GM12878 (cell line): ENCODE measurements at regions not wholly inside any gene's neighbourhood (a gene's known extent, or its start where the extent isn't known, plus 50 kb on each side); places are given as distances from the start of the nearest gene placed in this dataset.

Experiments
- ATAC-seq: fragments of 200-7000 bp; cut with Tn5 transposase; 3 replicates; pipeline ENCODE4 v1.9.1; 2020; ENCODE audit warnings: mild to moderate bottlenecking, moderate library complexity
- BruUV-seq: library from RNA; stranded (reverse); fragments of 400-500 nt; replicated peaks from 2 replicates; lab custom pipeline; 2021; lab: Mats Ljungman, UMichigan
- CTCF ChIA-PET: fragments of 300-600 bp; sonication (Branson Sonifier 250); formaldehyde crosslinking; extraction: SDS; loops from one replicate; lab custom pipeline; 2021; ENCODE audit warnings: inconsistent platforms; lab: Yijun Ruan, JAX
- POLR2A ChIA-PET: fragments of 350-600 bp; formaldehyde crosslinking; extraction: SDS; loops from one replicate; lab custom pipeline; 2021; ENCODE audit warnings: inconsistent platforms; lab: Charles Lee
- RAD21 ChIA-PET: fragments of 300-600 bp; sonication (Branson Sonifier 250); formaldehyde crosslinking; loops from one replicate; lab custom pipeline; 2023; ENCODE audit warnings: antibody characterized with exemption; ENCODE audit not compliant: unreplicated experiment; lab: Charles Lee
- SMC1A ChIA-PET: fragments of 300-600 bp; sonication (Branson Sonifier 250); formaldehyde crosslinking; loops from one replicate; lab custom pipeline; 2023; ENCODE audit not compliant: unreplicated experiment, uncharacterized antibody; lab: Charles Lee
- DNase-seq: peaks from one replicate; pipeline ENCODE4 v3.0.0-alpha.2; 2011; ENCODE audit warnings: low read depth, low spot score
- FAIRE-seq: peaks from 3 replicates; lab custom pipeline; 2011; peaks lifted over from hg19 to GRCh38; lab: Jason Lieb, UNC
- H2AFZ ChIP-seq: 2 replicates; pipeline ENCODE4 v1.6.0; 2011; ENCODE audit warnings: low read depth, low read length, control low read depth; ENCODE audit not compliant: control insufficient read depth
- H3K27ac ChIP-seq: 2 replicates; pipeline ENCODE4 v1.5.1; 2011; ENCODE audit warnings: control low read depth; ENCODE audit not compliant: control insufficient read depth, insufficient read depth
- H3K27me3 ChIP-seq, 2 experiments: replicated peaks in 1 of 2; 2 replicates each; pipeline versions ENCODE4 v1.6.0 to v1.6.1; 2011; ENCODE audit warnings: low read length in 1 of 2; ENCODE audit not compliant: control insufficient read depth in 2 of 2, insufficient read depth in 2 of 2
- H3K36me3 ChIP-seq, 2 experiments: 2 replicates each; pipeline ENCODE4 v1.5.1; 2011; ENCODE audit warnings: low read length in 1 of 2; ENCODE audit not compliant: control insufficient read depth in 2 of 2, insufficient read depth in 2 of 2
- H3K4me1 ChIP-seq: 2 replicates; pipeline ENCODE4 v1.6.1; 2011; ENCODE audit warnings: mild to moderate bottlenecking, low read length, moderate library complexity, mixed read lengths; ENCODE audit not compliant: control insufficient read depth, insufficient read depth
- H3K4me2 ChIP-seq: 2 replicates; pipeline ENCODE4 v1.6.0; 2011; ENCODE audit warnings: control low read depth; ENCODE audit not compliant: control insufficient read depth, insufficient read depth
- H3K4me3 ChIP-seq: fragments of 200-600 bp; sonication (generic); 2 replicates; pipeline ENCODE4 v1.5.1; 2016
- H3K79me2 ChIP-seq: 2 replicates; pipeline ENCODE4 v1.6.0; 2011; ENCODE audit warnings: low read length; ENCODE audit not compliant: control insufficient read depth, insufficient read depth
- H3K9ac ChIP-seq: 2 replicates; pipeline ENCODE4 v1.8.0; 2011; ENCODE audit warnings: low read length, control low read depth, mixed read lengths; ENCODE audit not compliant: control insufficient read depth, insufficient read depth
- H3K9me3 ChIP-seq: replicated peaks from 3 replicates; pipeline ENCODE4 v1.5.1; 2011; ENCODE audit warnings: mild to moderate bottlenecking, low read length; ENCODE audit not compliant: control insufficient read depth, insufficient read depth
- H4K20me1 ChIP-seq: 2 replicates; pipeline ENCODE4 v1.6.0; 2011; ENCODE audit not compliant: control insufficient read depth, insufficient read depth
- IRF4 ChIP-seq: IDR thresholded peaks from 2 replicates; pipeline ENCODE4 v1.6.1; 2011; ENCODE audit warnings: low read depth, low read length
- RB1 ChIP-seq: fragments of 450-650 bp; formaldehyde crosslinking; IDR thresholded peaks from 2 replicates; pipeline ENCODE4 v1.6.1; 2017; ENCODE audit warnings: mild to moderate bottlenecking, borderline replicate concordance
- RCOR1 ChIP-seq: conservative IDR thresholded peaks from 2 replicates; pipeline ENCODE4 v1.6.1; 2012; ENCODE audit warnings: low read depth, low read length, improper control_type of control experiment
- RFX5 ChIP-seq: IDR thresholded peaks from 2 replicates; pipeline ENCODE4 v1.6.1; 2011; ENCODE audit warnings: low read depth, low read length, improper control_type of control experiment
- WGBS: methylation state at CpG from one replicate; pipeline ENCODE4 v1.1.6; 2016; ENCODE audit warnings: low lambda C conversion rate; ENCODE audit not compliant: insufficient replicate concordance, insufficient coverage; ENCODE audit errors: missing lambda C conversion rate; 5-methylcytosine and 5-hydroxymethylcytosine counted together
- in situ Hi-C: fragments of 300-500 bp; cut with MboI; formaldehyde crosslinking; loops from 9 replicates; pipeline ENCODE4 v1.14.3; 2018; ENCODE audit warnings: mixed read lengths
- intact Hi-C: fragments of 100-400 bp; cut with micrococcal nuclease; formaldehyde crosslinking; loops from one replicate; pipeline ENCODE4 v1.14.2; 2022; ENCODE audit not compliant: unreplicated experiment
- TF ChIP-seq, protein P1 (sequence below): fragments of 150-350 bp; IDR thresholded peaks from 2 replicates; pipeline ENCODE4 v1.6.1; 2016; ENCODE audit warnings: low read depth, low read length

DNA sequence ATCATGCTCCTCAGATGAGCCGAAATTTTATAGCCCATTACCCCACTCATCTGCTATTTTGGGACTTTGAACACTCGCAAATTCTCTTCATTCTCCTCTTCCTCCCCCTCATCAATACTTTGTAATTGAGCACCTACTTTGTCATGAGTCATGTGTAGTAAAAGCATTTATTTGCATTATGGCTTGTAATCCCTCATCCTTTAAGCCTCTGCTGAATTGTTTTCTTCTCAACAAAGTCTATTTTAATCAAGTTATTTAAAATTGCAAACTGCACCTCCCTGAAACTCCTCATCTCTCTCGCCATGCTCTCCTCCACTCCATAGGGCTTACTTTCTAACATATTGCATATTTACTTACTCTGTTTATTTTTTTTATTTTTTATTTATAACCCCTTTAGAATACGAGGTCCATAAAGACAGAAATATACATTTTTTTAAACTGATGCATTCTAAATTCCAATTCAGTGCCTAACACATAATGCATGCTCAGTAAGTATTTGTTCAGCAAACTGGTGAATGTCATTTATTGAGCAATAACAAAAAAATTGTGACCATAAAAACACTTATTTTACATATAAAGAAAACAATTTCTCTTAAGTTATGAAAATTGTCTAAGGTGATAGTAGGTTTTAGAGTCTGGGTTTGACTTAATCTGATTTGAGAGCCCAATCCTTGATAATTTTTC, 161.7 kb downstream of the FASLG start:
- CTCF ChIA-PET: interaction anchor here (1.3 to 14.9 kb wide), 5 partner anchors 42 to 382 kb away, joined by 4 to 414 read pairs (median 44); partner anchors contain the start of gene TNFSF4
- SMC1A ChIA-PET: interaction anchor here (0.7 to 6.7 kb wide), 6 partner anchors 9 to 593 kb away, joined by 3 to 98 read pairs (median 10); partner anchors contain the start of gene TNFSF4
- Histone ChIP-seq H2AFZ (no peak overlapping the region), H4K20me1 (no peaks in the 10 kb centered on the region), H3K4me3 (no peak overlapping the region), H3K79me2 (no peaks in the 10 kb centered on the region), H3K27me3 (no peaks in the 10 kb centered on the region), H3K27ac (no peak overlapping the region), H3K36me3 (no peaks in the 10 kb centered on the region), H3K9me3 (peaks cover 4% of the 10 kb centered on the region; the same call in 2 of the 3 replicates), H3K9ac (no peak overlapping the region), H3K4me2 (no peak overlapping the region; the same call in 1 of the 2 replicates), H3K4me1 (peaks cover 32% of the 10 kb centered on the region)
- FAIRE-seq: no peak
- 94% methylated on average over 4 of the region's 4 CpGs for WGBS
- TF ChIP-seq RB1 (no peak), IRF4 (no peak), RFX5 (no peak), RCOR1 (no peak)
- TF ChIP-seq, protein P1, sequence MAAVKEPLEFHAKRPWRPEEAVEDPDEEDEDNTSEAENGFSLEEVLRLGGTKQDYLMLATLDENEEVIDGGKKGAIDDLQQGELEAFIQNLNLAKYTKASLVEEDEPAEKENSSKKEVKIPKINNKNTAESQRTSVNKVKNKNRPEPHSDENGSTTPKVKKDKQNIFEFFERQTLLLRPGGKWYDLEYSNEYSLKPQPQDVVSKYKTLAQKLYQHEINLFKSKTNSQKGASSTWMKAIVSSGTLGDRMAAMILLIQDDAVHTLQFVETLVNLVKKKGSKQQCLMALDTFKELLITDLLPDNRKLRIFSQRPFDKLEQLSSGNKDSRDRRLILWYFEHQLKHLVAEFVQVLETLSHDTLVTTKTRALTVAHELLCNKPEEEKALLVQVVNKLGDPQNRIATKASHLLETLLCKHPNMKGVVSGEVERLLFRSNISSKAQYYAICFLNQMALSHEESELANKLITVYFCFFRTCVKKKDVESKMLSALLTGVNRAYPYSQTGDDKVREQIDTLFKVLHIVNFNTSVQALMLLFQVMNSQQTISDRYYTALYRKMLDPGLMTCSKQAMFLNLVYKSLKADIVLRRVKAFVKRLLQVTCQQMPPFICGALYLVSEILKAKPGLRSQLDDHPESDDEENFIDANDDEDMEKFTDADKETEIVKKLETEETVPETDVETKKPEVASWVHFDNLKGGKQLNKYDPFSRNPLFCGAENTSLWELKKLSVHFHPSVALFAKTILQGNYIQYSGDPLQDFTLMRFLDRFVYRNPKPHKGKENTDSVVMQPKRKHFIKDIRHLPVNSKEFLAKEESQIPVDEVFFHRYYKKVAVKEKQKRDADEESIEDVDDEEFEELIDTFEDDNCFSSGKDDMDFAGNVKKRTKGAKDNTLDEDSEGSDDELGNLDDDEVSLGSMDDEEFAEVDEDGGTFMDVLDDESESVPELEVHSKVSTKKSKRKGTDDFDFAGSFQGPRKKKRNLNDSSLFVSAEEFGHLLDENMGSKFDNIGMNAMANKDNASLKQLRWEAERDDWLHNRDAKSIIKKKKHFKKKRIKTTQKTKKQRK: no peak
- intact Hi-C loops: no loop called here
- ATAC-seq: no peak
- RAD21 ChIA-PET: interaction anchor here (2.9 to 4.9 kb wide), 2 partner anchors 76 to 384 kb away, joined by 36 to 52 read pairs; partner anchors contain the start of gene TNFSF4
- POLR2A ChIA-PET: no interaction called here
- in situ Hi-C loops: loop anchor here (5.0 kb wide), 2 partner anchors 382 to 597 kb away; no protein-coding TSS in a partner anchor
- no TSS peak for BruUV-seq
- no peak for DNase-seq
